ENCODE measurements at regions not wholly inside any gene's neighbourhood (a gene's known extent, or its start where the extent isn't known, plus 50 kb on each side); places are given as distances from the start of the nearest gene placed in this dataset.

- TF ChIP-seq CTCF (IDR thresholded peaks at IDR 0.05; ENCODE audit: low read depth, low read length, poor library complexity, severe bottlenecking): no peak
- TF ChIP-seq EZH2phosphoT487 (IDR thresholded peaks at IDR 0.05; ENCODE audit: borderline replicate concordance, low read length): no peak
These were observed 302.1 kb downstream of the HAPSTR1 start for GRCh38 chr16:9393591-9393990.

Measured in DOHH2 (cell line).